SHP77 treated with DMSO at 0.1 percent for 48 hours (cell line): ENCODE measurements at regions not wholly inside any gene's neighbourhood (a gene's known extent, or its start where the extent isn't known, plus 50 kb on each side); places are given as distances from the start of the nearest gene placed in this dataset.
"Not testable (repeated sequence)": the region's sequence is repeated elsewhere in the genome, so short reads cannot be mapped to it uniquely, and the experiment has no call there.

Experiments
- DNase-seq: peaks from one replicate; lab custom pipeline; 2025; lab: John Stamatoyannopoulos, UW

DNA sequence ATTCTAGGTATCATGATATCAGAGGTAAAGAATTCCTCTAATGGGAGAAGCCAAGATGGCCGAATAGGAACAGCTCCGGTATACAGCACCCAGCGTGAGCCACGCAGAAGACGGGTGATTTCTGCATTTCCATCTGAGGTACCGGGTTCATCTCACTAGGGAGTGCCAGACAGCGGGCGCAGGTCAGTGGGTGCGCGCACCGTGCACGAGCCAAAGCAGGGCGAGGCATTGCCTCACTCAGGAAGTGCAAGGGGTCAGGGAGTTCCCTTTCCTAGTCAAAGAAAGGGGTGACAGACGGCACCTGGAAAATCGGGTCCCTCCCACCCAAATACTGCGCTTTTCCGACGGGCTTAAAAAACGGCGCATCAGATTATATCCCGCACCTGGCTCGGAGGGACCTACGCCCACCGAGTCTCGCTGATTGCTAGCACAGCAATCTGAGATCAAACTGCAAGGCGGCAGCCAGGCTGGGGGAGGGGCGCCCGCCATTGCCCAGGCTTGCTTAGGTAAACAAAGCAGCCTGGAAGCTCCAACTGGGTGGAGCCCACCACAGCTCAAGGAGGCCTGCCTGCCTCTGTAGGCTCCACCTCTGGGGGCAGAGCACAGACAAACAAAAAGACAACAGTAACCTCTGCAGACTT is 70.4 kb upstream of the ALCAM start:
- not testable (repeated sequence) for DNase-seq

DNA sequence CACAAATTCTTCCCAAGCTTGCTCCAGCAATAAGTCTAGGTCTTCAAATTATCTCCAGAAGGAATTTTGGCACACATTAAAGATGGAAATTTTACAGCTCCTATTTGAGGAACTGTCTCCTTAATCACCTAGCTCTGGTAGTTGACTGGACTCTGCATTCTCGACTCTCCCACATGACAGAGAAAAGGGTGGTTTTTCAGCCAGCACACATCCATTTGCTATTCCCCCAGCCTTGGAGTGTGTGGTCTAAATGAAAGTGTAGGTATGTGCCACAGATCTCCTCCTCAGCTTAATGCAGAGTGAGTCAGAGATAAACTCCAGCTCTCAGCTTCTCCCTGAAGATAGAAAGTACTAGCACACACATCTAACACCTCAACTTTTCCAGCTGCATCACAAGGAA is 62.2 kb upstream of the ALCAM start:
- DNase-seq: no peak

DNA sequence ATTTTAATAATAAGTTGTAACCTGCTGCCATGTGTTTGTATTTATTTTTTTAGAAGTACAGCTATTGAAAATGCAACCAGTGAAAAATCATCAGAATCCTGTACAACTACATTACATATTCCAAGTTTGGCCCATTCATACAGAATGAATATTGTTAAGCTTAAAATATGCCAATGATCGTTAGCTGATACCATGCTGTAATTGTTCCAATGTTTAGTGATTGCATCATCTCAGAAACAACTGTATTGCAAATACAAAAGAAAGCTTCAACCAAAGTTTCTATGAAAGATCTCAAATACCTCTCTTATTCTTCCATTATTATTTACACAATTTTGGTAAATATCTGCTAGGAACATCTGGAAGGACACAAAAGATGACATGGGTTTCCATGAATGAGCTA is 51.6 kb upstream of the ALCAM start:
- DNase-seq: no peak

DNA sequence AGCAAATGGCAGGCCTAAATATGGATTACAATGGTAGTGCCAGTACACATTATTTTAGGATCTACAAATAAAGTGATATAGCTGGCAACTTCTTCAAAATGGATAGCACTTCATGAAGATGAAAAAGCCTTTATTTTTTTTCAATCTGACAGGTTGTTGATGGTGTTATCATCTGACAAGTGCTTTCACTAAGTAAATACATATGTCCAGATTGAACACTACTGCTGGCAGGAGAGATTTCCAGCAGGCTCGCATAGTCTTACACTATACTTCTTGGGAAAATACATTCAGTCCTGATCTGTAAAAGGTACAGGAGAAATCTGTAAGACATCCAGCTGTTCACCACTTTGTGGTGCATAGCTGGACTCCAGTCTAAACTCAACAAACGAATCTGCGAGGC is 50.9 kb upstream of the ALCAM start:
- no peak for DNase-seq

DNA sequence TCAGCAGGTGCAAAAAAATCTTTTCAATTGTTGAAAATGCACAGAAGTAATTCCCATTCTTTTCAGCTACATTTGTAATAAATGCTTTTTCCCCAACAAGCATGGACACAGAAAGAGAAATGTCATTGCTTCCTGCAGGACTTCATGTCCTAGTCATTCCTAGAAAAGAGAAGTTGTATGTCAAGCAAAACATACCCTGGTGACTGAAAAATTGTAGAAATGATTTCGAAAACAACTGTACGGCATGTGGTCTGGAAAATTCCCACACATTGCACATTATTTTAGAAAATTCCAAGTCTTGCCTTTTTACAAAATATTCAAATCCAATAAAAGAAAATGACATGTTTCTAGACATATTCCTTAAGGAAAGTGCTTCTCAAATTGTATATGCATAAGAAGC is 50.4 kb upstream of the ALCAM start:
- DNase-seq: no peak
